H9 (cell line): ENCODE measurements at regions not wholly inside any gene's neighbourhood (a gene's known extent, or its start where the extent isn't known, plus 50 kb on each side); places are given as distances from the start of the nearest gene placed in this dataset.

ENCODE experiments used
- DNase-seq: peaks from one replicate; pipeline ENCODE4 v3.0.0-alpha.2; 2017
- H2AFZ ChIP-seq: one replicate; pipeline ENCODE4 v1.6.1; 2013; ENCODE audit warnings: mild to moderate bottlenecking, low read length, control low read depth, moderate library complexity
- H2AK5ac ChIP-seq: 2 replicates; pipeline ENCODE4 v1.6.1; 2013; ENCODE audit warnings: low read length, control low read depth, mixed read lengths; ENCODE audit not compliant: insufficient read length
- H2BK120ac ChIP-seq: one replicate; pipeline ENCODE4 v1.6.1; 2013; ENCODE audit warnings: low read depth, mild to moderate bottlenecking, low read length, control low read depth, inconsistent platforms; ENCODE audit not compliant: poor library complexity, severe bottlenecking
- H2BK12ac ChIP-seq: 2 replicates; pipeline ENCODE4 v1.6.1; 2013; ENCODE audit warnings: low read length, control low read depth, mixed read lengths, low read depth; ENCODE audit not compliant: insufficient read length
- H2BK15ac ChIP-seq: 2 replicates; pipeline ENCODE4 v1.6.1; 2013; ENCODE audit warnings: low read depth, low read length, control low read depth
- H2BK20ac ChIP-seq: one replicate; pipeline ENCODE4 v1.6.1; 2013; ENCODE audit warnings: low read depth, mild to moderate bottlenecking, low read length, control low read depth, inconsistent platforms; ENCODE audit not compliant: poor library complexity, severe bottlenecking
- H2BK5ac ChIP-seq: 2 replicates; pipeline ENCODE4 v1.6.1; 2013; ENCODE audit warnings: low read length, control low read depth, mixed read lengths; ENCODE audit not compliant: insufficient read length
- H3K14ac ChIP-seq: 2 replicates; pipeline ENCODE4 v1.6.1; 2013; ENCODE audit warnings: low read length, control low read depth; ENCODE audit not compliant: insufficient read depth
- H3K18ac ChIP-seq: 2 replicates; pipeline ENCODE4 v1.6.1; 2013; ENCODE audit warnings: low read depth, mild to moderate bottlenecking, mixed read lengths, low read length, control low read depth; ENCODE audit not compliant: insufficient read length
- H3K23ac ChIP-seq: 2 replicates; pipeline ENCODE4 v1.6.1; 2013; ENCODE audit warnings: low read length, control low read depth, mixed read lengths, low read depth; ENCODE audit not compliant: insufficient read length
- H3K23me2 ChIP-seq: 2 replicates; pipeline ENCODE4 v1.6.1; 2013; ENCODE audit warnings: low read depth, mild to moderate bottlenecking, mixed read lengths, low read length, control low read depth; ENCODE audit not compliant: insufficient read length, poor library complexity, severe bottlenecking
- H3K27ac ChIP-seq: 2 replicates; pipeline ENCODE4 v1.5.1; 2013; ENCODE audit warnings: low read length, control low read depth, mixed read lengths, low read depth; ENCODE audit not compliant: insufficient read length
- H3K27me3 ChIP-seq: 2 replicates; pipeline ENCODE4 v1.6.1; 2013; ENCODE audit warnings: low read length, control low read depth, inconsistent platforms; ENCODE audit not compliant: insufficient read depth
- H3K4ac ChIP-seq: 2 replicates; pipeline ENCODE4 v1.6.1; 2013; ENCODE audit warnings: low read depth, mild to moderate bottlenecking, control low read depth, inconsistent platforms, low read length, moderate library complexity
- H3K4me1 ChIP-seq: 2 replicates; pipeline ENCODE4 v1.6.1; 2013; ENCODE audit warnings: low read length, control low read depth, inconsistent platforms; ENCODE audit not compliant: insufficient read depth
- H3K4me2 ChIP-seq: 2 replicates; pipeline ENCODE4 v1.6.1; 2013; ENCODE audit warnings: low read length, control low read depth, mixed read lengths; ENCODE audit not compliant: insufficient read length, insufficient read depth
- H3K56ac ChIP-seq: 2 replicates; pipeline ENCODE4 v1.6.1; 2013; ENCODE audit warnings: low read depth, mild to moderate bottlenecking, mixed read lengths, low read length, control low read depth; ENCODE audit not compliant: insufficient read length
- H3K79me1 ChIP-seq: 2 replicates; pipeline ENCODE4 v1.6.1; 2013; ENCODE audit warnings: low read depth, mild to moderate bottlenecking, moderate library complexity, low read length, control low read depth, inconsistent platforms; ENCODE audit not compliant: insufficient read depth, poor library complexity, severe bottlenecking
- H3K79me2 ChIP-seq: 2 replicates; pipeline ENCODE4 v1.6.1; 2013; ENCODE audit warnings: low read length, control low read depth, inconsistent platforms; ENCODE audit not compliant: insufficient read depth
- H3K9ac ChIP-seq: 2 replicates; pipeline ENCODE4 v1.6.1; 2013; ENCODE audit warnings: low read length, control low read depth, mixed read lengths; ENCODE audit not compliant: insufficient read length; ENCODE audit errors: extremely low read depth
- H3K9me3 ChIP-seq: one replicate; pipeline ENCODE4 v1.6.1; 2013; ENCODE audit warnings: low read depth, low read length, inconsistent platforms; ENCODE audit not compliant: control insufficient read depth
- H3T11ph ChIP-seq: one replicate; pipeline ENCODE4 v1.6.1; 2013; ENCODE audit warnings: mild to moderate bottlenecking, low read length, control low read depth, inconsistent platforms
- H4K20me1 ChIP-seq: one replicate; pipeline ENCODE4 v1.6.1; 2013; ENCODE audit not compliant: control insufficient read depth, insufficient read length, insufficient read depth
- H4K5ac ChIP-seq: 2 replicates; pipeline ENCODE4 v1.6.1; 2013; ENCODE audit warnings: low read depth, mild to moderate bottlenecking, mixed read lengths, low read length, control low read depth; ENCODE audit not compliant: insufficient read length
- H4K8ac ChIP-seq: replicated peaks from 2 replicates; pipeline ENCODE4 v1.6.1; 2013; ENCODE audit warnings: low read length, control low read depth, mixed read lengths, low read depth; ENCODE audit not compliant: insufficient read length
- H4K91ac ChIP-seq: 2 replicates; pipeline ENCODE4 v1.6.1; 2013; ENCODE audit warnings: low read depth, mild to moderate bottlenecking, moderate library complexity, mixed read lengths, low read length, control low read depth; ENCODE audit not compliant: insufficient read length
- H3K27ac Mint-ChIP-seq, 3 experiments: 2 replicates in 2 of 3; 3 replicates in 1 of 3; pipeline ENCODE4 v1.8.0; 2020 to 2021; ENCODE audit warnings: mixed read lengths in 3 of 3, mild to moderate bottlenecking in 1 of 3, moderate library complexity in 1 of 3
- H3K27me3 Mint-ChIP-seq: 2 replicates; pipeline ENCODE4 v1.8.0; 2021; ENCODE audit warnings: low read depth, mild to moderate bottlenecking, moderate library complexity, mixed read lengths
- H3K36me3 Mint-ChIP-seq, 3 experiments: 2 replicates in 2 of 3; 3 replicates in 1 of 3; pipeline ENCODE4 v1.8.0; 2020 to 2021; ENCODE audit warnings: low read depth in 3 of 3, mixed read lengths in 3 of 3; ENCODE audit not compliant: insufficient read depth in 1 of 3
- H3K4me1 Mint-ChIP-seq, 2 experiments: 2 replicates each; pipeline ENCODE4 v1.8.0; 2020; ENCODE audit warnings: mixed read lengths in 2 of 2
- H3K4me3 Mint-ChIP-seq, 2 experiments: 2 replicates in 1 of 2; 3 replicates in 1 of 2; pipeline ENCODE4 v1.8.0; 2020 to 2021; ENCODE audit warnings: mild to moderate bottlenecking in 2 of 2, mixed read lengths in 2 of 2, moderate library complexity in 1 of 2
- H3K9me3 Mint-ChIP-seq, 2 experiments: 2 replicates in 1 of 2; 3 replicates in 1 of 2; pipeline ENCODE4 v1.8.0; 2020; ENCODE audit warnings: mild to moderate bottlenecking in 2 of 2, mixed read lengths in 2 of 2, moderate library complexity in 1 of 2
- CTCF ChIP-seq: fragments of 200-600 bp; sonication (generic); conservative IDR thresholded peaks from 3 replicates; pipeline ENCODE4 v1.8.0; 2021; ENCODE audit warnings: antibody characterized with exemption, mild to moderate bottlenecking
- WGBS: extraction: QIAGEN DNeasy Blood & Tissue Kit; methylation state at CpG from one replicate; pipeline ENCODE4 v1.1.7; 2013; ENCODE audit warnings: missing lambda C conversion rate, low lambda C conversion rate, mixed read lengths; ENCODE audit not compliant: insufficient read length; ENCODE audit errors: extremely low coverage; 5-methylcytosine and 5-hydroxymethylcytosine counted together

GRCh38 chr7:84283798-84284197 is 89.2 kb upstream of the SEMA3A start:
- Mint-ChIP-seq H3K9me3 (no peaks in the 10 kb centered on the region), H3K36me3 (peaks cover 0 to 5% (median 3%) of the 10 kb centered on the region in 3 experiments; a peak in 3 of 7 replicates), H3K4me1 (peaks cover 0 to 10% of the 10 kb centered on the region in 2 experiments; a peak in 2 of 4 replicates), H3K27ac (no peak overlapping the region), H3K4me3 (no peak overlapping the region), H3K27me3 (no peaks in the 10 kb centered on the region)
- no peaks in the 10 kb centered on the region for H3K79me2 ChIP-seq
- no peak overlapping the region for H3K56ac ChIP-seq
- no peak overlapping the region for H3K23ac ChIP-seq
- H3K27ac ChIP-seq: no peak overlapping the region
- H3K4me2 ChIP-seq: no peak overlapping the region
- H4K91ac ChIP-seq: no peak overlapping the region
- no peak overlapping the region for H2BK20ac ChIP-seq
- H4K20me1 ChIP-seq: no peaks in the 10 kb centered on the region
- H3K18ac ChIP-seq: no peak overlapping the region
- no peak for DNase-seq
- H2BK12ac ChIP-seq: no peak overlapping the region
- H3K27me3 ChIP-seq: no peaks in the 10 kb centered on the region
- no peak for TF ChIP-seq CTCF
- H3K4ac ChIP-seq: no peak overlapping the region
- no peaks in the 10 kb centered on the region for H3K79me1 ChIP-seq
- H2BK120ac ChIP-seq: no peak overlapping the region
- no peak overlapping the region for H3K9ac ChIP-seq
- no peak overlapping the region for H2BK5ac ChIP-seq
- H2BK15ac ChIP-seq: no peak overlapping the region
- H3K14ac ChIP-seq: no peak overlapping the region
- H4K5ac ChIP-seq: no peak overlapping the region
- WGBS: no CpG with 5 or more reads among the region's 2 CpGs
- H3K9me3 ChIP-seq: no peaks in the 10 kb centered on the region
- no peaks in the 10 kb centered on the region for H3K23me2 ChIP-seq
- H2AK5ac ChIP-seq: no peak overlapping the region
- no peak overlapping the region for H4K8ac ChIP-seq
- no peak overlapping the region for H2AFZ ChIP-seq
- no peaks in the 10 kb centered on the region for H3K4me1 ChIP-seq
- H3T11ph ChIP-seq: no peak overlapping the region
